NCI-H748 (cell line): ENCODE measurements at regions not wholly inside any gene's neighbourhood (a gene's known extent, or its start where the extent isn't known, plus 50 kb on each side); places are given as distances from the start of the nearest gene placed in this dataset.

Experiments
- DNase-seq: peaks from one replicate; lab custom pipeline; 2025; ENCODE audit not compliant: unreplicated experiment; lab: John Stamatoyannopoulos, UW

GRCh38 chr10:31614611-31615010 lies 295.6 kb downstream of the ZEB1 start:
- DNase-seq = no peak

- no peak for DNase-seq
Observed at GRCh38 chr10:31612082-31612481, 293.1 kb downstream of the ZEB1 start.

- no peak for DNase-seq
Observed at GRCh38 chr10:31611161-31611560, 292.1 kb downstream of the ZEB1 start.

GRCh38 chr10:31607481-31607880 lies 288.5 kb downstream of the ZEB1 start:
- no peak for DNase-seq

- DNase-seq = no peak
Observed at GRCh38 chr10:31606841-31607240, 287.8 kb downstream of the ZEB1 start.

- DNase-seq = no peak
Observed at GRCh38 chr10:31605861-31606525, 287.0 kb downstream of the ZEB1 start.

- DNase-seq = no peak
Observed at GRCh38 chr10:31605426-31605825, 286.4 kb downstream of the ZEB1 start.

GRCh38 chr10:31604646-31605170 lies 285.7 kb downstream of the ZEB1 start:
- no peak for DNase-seq

GRCh38 chr10:31604096-31604495 lies 285.1 kb downstream of the ZEB1 start:
- DNase-seq = peak; percentile 58

- DNase-seq = peak; percentile 97
Observed at GRCh38 chr10:31603235-31604087, 284.4 kb downstream of the ZEB1 start.

- DNase-seq = peak; percentile 86
Observed at GRCh38 chr10:31602541-31603234, 283.7 kb downstream of the ZEB1 start.

GRCh38 chr10:31601136-31601535 lies 282.1 kb downstream of the ZEB1 start:
- DNase-seq = no peak

GRCh38 chr10:31599626-31600504 lies 280.8 kb downstream of the ZEB1 start:
- DNase-seq = no peak

- peak; percentile 64 for DNase-seq
Observed at GRCh38 chr10:31596765-31597164, 277.7 kb downstream of the ZEB1 start.

- DNase-seq = no peak
Observed at GRCh38 chr10:31595992-31596391, 277.0 kb downstream of the ZEB1 start.

GRCh38 chr10:31594347-31594873 lies 275.4 kb downstream of the ZEB1 start:
- no peak for DNase-seq

GRCh38 chr10:31593124-31593523 lies 274.1 kb downstream of the ZEB1 start:
- no peak for DNase-seq

GRCh38 chr10:31591569-31591968 lies 272.6 kb downstream of the ZEB1 start:
- DNase-seq = no peak

GRCh38 chr10:31590023-31590800 lies 271.2 kb downstream of the ZEB1 start:
- DNase-seq = no peak

- DNase-seq = no peak
Observed at GRCh38 chr10:31587691-31588090, 268.7 kb downstream of the ZEB1 start.
